SK-N-SH treated with all-trans-retinoic acid at 6 μM for 48 hours (cell line): ENCODE measurements at regions not wholly inside any gene's neighbourhood (a gene's known extent, or its start where the extent isn't known, plus 50 kb on each side); places are given as distances from the start of the nearest gene placed in this dataset.

Experiments used
- ATAC-seq: fragments of 200-7000 bp; cut with Tn5 transposase; 3 replicates; pipeline ENCODE4 v1.9.1; 2020; ENCODE audit warnings: mild to moderate bottlenecking, moderate library complexity
- ARNTL ChIP-seq: fragments of 450-650 bp; formaldehyde crosslinking; IDR thresholded peaks from 2 replicates; pipeline ENCODE4 v1.5.0; 2020; ENCODE audit warnings: low read depth, mild to moderate bottlenecking, moderate library complexity, borderline replicate concordance
- BACH2 ChIP-seq: fragments of 250-450 bp; sonication (Bioruptor Pico); IDR thresholded peaks from 2 replicates; pipeline ENCODE4 v1.9.0; 2021; ENCODE audit warnings: mild to moderate bottlenecking, borderline replicate concordance
- CSDC2 ChIP-seq: fragments of 250-450 bp; sonication (Bioruptor Pico); IDR thresholded peaks from 2 replicates; pipeline ENCODE4 v1.5.0; 2020; ENCODE audit warnings: mild to moderate bottlenecking, moderate library complexity
- CSRNP3 ChIP-seq: fragments of 250-450 bp; sonication (Bioruptor Pico); IDR thresholded peaks from 2 replicates; pipeline ENCODE4 v1.5.1; 2021; ENCODE audit warnings: mild to moderate bottlenecking, moderate library complexity
- ESRRG ChIP-seq: fragments of 250-450 bp; sonication (Bioruptor Pico); IDR thresholded peaks from 2 replicates; pipeline ENCODE4 v1.6.1; 2021; ENCODE audit warnings: mild to moderate bottlenecking
- ISL1 ChIP-seq: fragments of 250-450 bp; sonication (Bioruptor Pico); IDR thresholded peaks from 2 replicates; pipeline ENCODE4 v2.1.2; 2022; ENCODE audit warnings: mild to moderate bottlenecking, moderate library complexity
- PATZ1 ChIP-seq: fragments of 250-450 bp; sonication (Bioruptor Pico); IDR thresholded peaks from 2 replicates; pipeline ENCODE4 v1.8.0; 2020; ENCODE audit warnings: mild to moderate bottlenecking, moderate library complexity, borderline replicate concordance
- PPARA ChIP-seq: fragments of 250-450 bp; sonication (Bioruptor Pico); IDR thresholded peaks from 2 replicates; pipeline ENCODE4 v1.5.0; 2020; ENCODE audit warnings: mild to moderate bottlenecking, borderline replicate concordance
- RARB ChIP-seq: fragments of 250-450 bp; sonication (Bioruptor Pico); IDR thresholded peaks from 2 replicates; pipeline ENCODE4 v1.8.0; 2021; ENCODE audit warnings: mild to moderate bottlenecking, moderate library complexity
- SNAI2 ChIP-seq: fragments of 250-450 bp; sonication (Bioruptor Pico); IDR thresholded peaks from 2 replicates; pipeline ENCODE4 v1.5.0; 2020; ENCODE audit warnings: mild to moderate bottlenecking, moderate library complexity
- TCF4 ChIP-seq: fragments of 250-450 bp; sonication (Bioruptor Pico); IDR thresholded peaks from 2 replicates; pipeline ENCODE4 v1.8.0; 2021; ENCODE audit warnings: mild to moderate bottlenecking, moderate library complexity, borderline replicate concordance
- TOX ChIP-seq: fragments of 250-450 bp; sonication (Bioruptor Pico); IDR thresholded peaks from 2 replicates; pipeline ENCODE4 v1.8.0; 2021; ENCODE audit warnings: mild to moderate bottlenecking, moderate library complexity, borderline replicate concordance
- ZC3H10 ChIP-seq: fragments of 250-450 bp; sonication (Bioruptor Pico); IDR thresholded peaks from 2 replicates; pipeline ENCODE4 v1.5.1; 2021; ENCODE audit warnings: mild to moderate bottlenecking, moderate library complexity
- ZFP3 ChIP-seq: fragments of 250-450 bp; sonication (Bioruptor Pico); IDR thresholded peaks from 2 replicates; pipeline ENCODE4 v1.5.0; 2020; ENCODE audit warnings: mild to moderate bottlenecking, moderate library complexity
- ZFP30 ChIP-seq: fragments of 450-650 bp; formaldehyde crosslinking; IDR thresholded peaks from 2 replicates; pipeline ENCODE4 v1.5.0; 2022; ENCODE audit warnings: mild to moderate bottlenecking, moderate library complexity
- ZNF565 ChIP-seq: fragments of 450-650 bp; formaldehyde crosslinking; conservative IDR thresholded peaks from 2 replicates; pipeline ENCODE4 v1.5.0; 2020; ENCODE audit warnings: low read depth, mild to moderate bottlenecking, moderate library complexity
- ZNF70 ChIP-seq: fragments of 450-650 bp; formaldehyde crosslinking; IDR thresholded peaks from 2 replicates; pipeline ENCODE4 v1.5.0; 2020; ENCODE audit warnings: mild to moderate bottlenecking, moderate library complexity
- TF ChIP-seq, protein P1 (sequence below): fragments of 250-450 bp; sonication (Bioruptor Pico); IDR thresholded peaks from 2 replicates; pipeline ENCODE4 v1.5.0; 2020; ENCODE audit warnings: mild to moderate bottlenecking, moderate library complexity
- TF ChIP-seq, protein P2 (sequence below): fragments of 250-450 bp; sonication (Bioruptor Pico); IDR thresholded peaks from 2 replicates; pipeline ENCODE4 v1.8.0; 2021; ENCODE audit warnings: low read depth, mild to moderate bottlenecking, moderate library complexity, borderline replicate concordance

- no peak for ATAC-seq
- TF ChIP-seq CSDC2 (CRISPR knock-in tag), result no peak
- TF ChIP-seq SNAI2 (CRISPR knock-in tag), result no peak
- no peak for TF ChIP-seq BACH2 (CRISPR knock-in tag)
- no peak for TF ChIP-seq ARNTL
- TF ChIP-seq, protein P1, sequence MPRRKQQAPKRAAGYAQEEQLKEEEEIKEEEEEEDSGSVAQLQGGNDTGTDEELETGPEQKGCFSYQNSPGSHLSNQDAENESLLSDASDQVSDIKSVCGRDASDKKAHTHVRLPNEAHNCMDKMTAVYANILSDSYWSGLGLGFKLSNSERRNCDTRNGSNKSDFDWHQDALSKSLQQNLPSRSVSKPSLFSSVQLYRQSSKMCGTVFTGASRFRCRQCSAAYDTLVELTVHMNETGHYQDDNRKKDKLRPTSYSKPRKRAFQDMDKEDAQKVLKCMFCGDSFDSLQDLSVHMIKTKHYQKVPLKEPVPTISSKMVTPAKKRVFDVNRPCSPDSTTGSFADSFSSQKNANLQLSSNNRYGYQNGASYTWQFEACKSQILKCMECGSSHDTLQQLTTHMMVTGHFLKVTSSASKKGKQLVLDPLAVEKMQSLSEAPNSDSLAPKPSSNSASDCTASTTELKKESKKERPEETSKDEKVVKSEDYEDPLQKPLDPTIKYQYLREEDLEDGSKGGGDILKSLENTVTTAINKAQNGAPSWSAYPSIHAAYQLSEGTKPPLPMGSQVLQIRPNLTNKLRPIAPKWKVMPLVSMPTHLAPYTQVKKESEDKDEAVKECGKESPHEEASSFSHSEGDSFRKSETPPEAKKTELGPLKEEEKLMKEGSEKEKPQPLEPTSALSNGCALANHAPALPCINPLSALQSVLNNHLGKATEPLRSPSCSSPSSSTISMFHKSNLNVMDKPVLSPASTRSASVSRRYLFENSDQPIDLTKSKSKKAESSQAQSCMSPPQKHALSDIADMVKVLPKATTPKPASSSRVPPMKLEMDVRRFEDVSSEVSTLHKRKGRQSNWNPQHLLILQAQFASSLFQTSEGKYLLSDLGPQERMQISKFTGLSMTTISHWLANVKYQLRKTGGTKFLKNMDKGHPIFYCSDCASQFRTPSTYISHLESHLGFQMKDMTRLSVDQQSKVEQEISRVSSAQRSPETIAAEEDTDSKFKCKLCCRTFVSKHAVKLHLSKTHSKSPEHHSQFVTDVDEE (CRISPR knock-in tag), result no peak
- no peak for TF ChIP-seq ZFP30
- TF ChIP-seq ZC3H10 (CRISPR knock-in tag), result no peak
- TF ChIP-seq PPARA (CRISPR knock-in tag), result no peak
- no peak for TF ChIP-seq ZFP3
- TF ChIP-seq CSRNP3 (CRISPR knock-in tag), result no peak
- no peak for TF ChIP-seq RARB (CRISPR knock-in tag)
- no peak for TF ChIP-seq ISL1
- no peak for TF ChIP-seq ZNF70 (CRISPR knock-in tag)
- TF ChIP-seq, protein P2, sequence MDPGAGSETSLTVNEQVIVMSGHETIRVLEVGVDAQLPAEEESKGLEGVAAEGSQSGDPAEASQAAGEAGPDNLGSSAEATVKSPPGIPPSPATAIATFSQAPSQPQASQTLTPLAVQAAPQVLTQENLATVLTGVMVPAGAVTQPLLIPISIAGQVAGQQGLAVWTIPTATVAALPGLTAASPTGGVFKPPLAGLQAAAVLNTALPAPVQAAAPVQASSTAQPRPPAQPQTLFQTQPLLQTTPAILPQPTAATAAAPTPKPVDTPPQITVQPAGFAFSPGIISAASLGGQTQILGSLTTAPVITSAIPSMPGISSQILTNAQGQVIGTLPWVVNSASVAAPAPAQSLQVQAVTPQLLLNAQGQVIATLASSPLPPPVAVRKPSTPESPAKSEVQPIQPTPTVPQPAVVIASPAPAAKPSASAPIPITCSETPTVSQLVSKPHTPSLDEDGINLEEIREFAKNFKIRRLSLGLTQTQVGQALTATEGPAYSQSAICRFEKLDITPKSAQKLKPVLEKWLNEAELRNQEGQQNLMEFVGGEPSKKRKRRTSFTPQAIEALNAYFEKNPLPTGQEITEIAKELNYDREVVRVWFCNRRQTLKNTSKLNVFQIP, result no peak
These were observed 710.0 kb downstream of the SLITRK6 start for GRCh38 chr13:85089186-85089585.

DNA sequence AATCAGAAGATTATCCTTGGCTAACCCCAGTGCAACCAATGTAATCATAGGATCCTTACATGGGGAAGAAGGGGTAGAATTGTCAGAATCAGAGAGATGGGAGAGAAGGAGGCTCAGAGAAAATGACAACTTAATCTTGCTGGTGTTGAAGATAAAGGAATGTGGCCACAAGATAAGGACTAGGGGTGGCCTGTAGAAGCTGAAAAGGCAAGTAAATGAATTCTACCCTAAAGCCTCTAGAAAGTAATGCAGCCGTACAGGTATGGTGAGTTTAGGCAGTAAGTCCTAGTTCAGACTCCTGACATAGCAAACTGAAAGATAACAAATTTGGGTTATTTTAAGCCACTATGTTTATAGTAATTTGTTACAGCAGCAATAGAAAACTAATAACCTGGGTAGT, 718.5 kb downstream of the SLITRK6 start:
- no peak for ATAC-seq
- TF ChIP-seq ZFP30 (no peak), CSRNP3 (CRISPR knock-in tag) (no peak), TCF4 (CRISPR knock-in tag) (no peak), ISL1 (no peak), ARNTL (no peak), BACH2 (CRISPR knock-in tag) (no peak), TOX (CRISPR knock-in tag) (no peak), RARB (CRISPR knock-in tag) (no peak), ZNF565 (CRISPR knock-in tag) (no peak), ESRRG (no peak), SNAI2 (CRISPR knock-in tag) (no peak), ZC3H10 (CRISPR knock-in tag) (no peak), PATZ1 (CRISPR knock-in tag) (no peak), ZFP3 (no peak)
- TF ChIP-seq, protein P2, result no peak
- TF ChIP-seq, protein P1 (CRISPR knock-in tag), result no peak
